Kidney (tissue), 13 donors: ENCODE measurements at regions not wholly inside any gene's neighbourhood (a gene's known extent, or its start where the extent isn't known, plus 50 kb on each side); places are given as distances from the start of the nearest gene placed in this dataset.
"Not testable (repeated sequence)": the region's sequence is repeated elsewhere in the genome, so short reads cannot be mapped to it uniquely, and the experiment has no call there.

Source experiments
- DNase-seq, 5 donors: peaks; one replicate each; pipeline ENCODE4 v3.0.0-alpha.2; 2013 to 2020
- FAIRE-seq: peaks from 2 replicates; lab custom pipeline; 2012; peaks lifted over from hg19 to GRCh38; lab: Jason Lieb, UNC
- H3K27ac ChIP-seq, 2 donors: one replicate each; pipeline ENCODE4 v1.7.0; 2013; ENCODE audit warnings: low read depth in 2 of 2, low read length in 2 of 2, inconsistent platforms in 1 of 2
- H3K27me3 ChIP-seq: one replicate; pipeline ENCODE4 v1.7.1; 2013; ENCODE audit warnings: low read length, inconsistent platforms; ENCODE audit not compliant: control insufficient read depth, insufficient read depth
- H3K36me3 ChIP-seq, 3 donors: one replicate each; pipeline versions ENCODE4 v1.7.0 to v1.7.1; 2013; ENCODE audit warnings: low read length in 3 of 3, control low read depth in 1 of 3, inconsistent platforms in 1 of 3; ENCODE audit not compliant: insufficient read depth in 3 of 3, control insufficient read depth in 2 of 3
- H3K4me1 ChIP-seq, 3 donors: one replicate each; pipeline versions ENCODE4 v1.7.0 to v1.7.1; 2013; ENCODE audit warnings: low read length in 3 of 3, inconsistent platforms in 1 of 3, low read depth in 1 of 3; ENCODE audit not compliant: control insufficient read depth in 2 of 3, insufficient read depth in 2 of 3
- H3K4me3 ChIP-seq, 3 donors: one replicate each; pipeline versions ENCODE4 v1.7.0 to v1.8.1; 2013; ENCODE audit warnings: low read length in 3 of 3, control low read depth in 1 of 3, inconsistent platforms in 1 of 3
- H3K9ac ChIP-seq, 3 donors: one replicate each; pipeline versions ENCODE4 v1.7.0 to v1.7.1; 2013; ENCODE audit warnings: low read length in 3 of 3, control low read depth in 1 of 3, inconsistent platforms in 1 of 3
- H3K9me3 ChIP-seq, 3 donors: one replicate each; pipeline versions ENCODE4 v1.7.0 to v1.7.1; 2013; ENCODE audit warnings: low read length in 3 of 3, control low read depth in 1 of 3, inconsistent platforms in 1 of 3; ENCODE audit not compliant: control insufficient read depth in 2 of 3, insufficient read depth in 1 of 3
- CTCF ChIP-seq: IDR thresholded peaks from 3 replicates; pipeline ENCODE4 v1.5.1; 2012; ENCODE audit warnings: mild to moderate bottlenecking, moderate library complexity, borderline replicate concordance; ENCODE audit not compliant: insufficient read depth; ENCODE audit errors: extremely low read depth
- intact Hi-C: fragments of 100-400 bp; cut with DNase I; formaldehyde crosslinking; loops from one replicate; pipeline ENCODE4 v1.11.1; 2022
- donor health status: control.
- donor health status: control.
- donor health status: control.
- donor health status: control.
- donor health status: control.
- donor health status: DM: yes; HTN: yes; CAD: no.
- donor health status: Normal renal cell carcinoma (clear cell type).

DNA sequence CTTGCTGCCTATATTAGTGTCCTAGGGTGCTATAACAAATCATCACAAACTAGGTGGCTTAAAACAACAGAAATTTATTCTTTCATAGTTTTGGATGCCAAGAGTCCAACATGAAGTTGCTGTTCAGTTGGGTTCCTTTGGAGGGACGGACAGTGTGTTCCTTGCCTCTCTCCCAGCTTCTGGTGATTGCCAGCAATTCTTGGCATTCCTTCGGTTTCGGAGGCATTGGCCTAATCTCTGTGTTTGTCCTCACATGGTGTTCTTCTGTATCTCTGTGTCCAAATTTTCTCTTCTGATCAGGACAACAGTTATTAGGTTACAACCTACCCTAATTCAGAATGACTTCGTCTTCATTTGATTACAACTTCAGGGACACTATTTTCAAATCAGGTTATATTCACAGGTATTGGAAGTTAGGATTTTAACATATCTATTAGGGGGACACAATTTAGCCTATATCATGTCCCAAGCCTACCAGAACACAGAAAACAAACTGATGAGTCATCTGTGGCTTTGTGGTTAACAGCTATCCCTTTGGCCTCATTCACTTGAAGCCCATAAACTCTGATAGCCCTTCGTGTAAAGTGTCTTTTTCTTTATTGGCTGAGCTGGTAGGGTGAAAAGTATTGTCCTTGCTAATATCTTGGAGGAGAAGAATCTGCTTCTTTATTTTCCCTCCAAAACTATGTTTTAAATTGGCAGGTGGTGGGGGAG is 83.2 kb upstream of the PAPPA2 start:
- Histone ChIP-seq H3K27me3 (no peaks in the 10 kb centered on the region), H3K36me3 (no peaks in the 10 kb centered on the region), H3K9me3 (no peaks in the 10 kb centered on the region), H3K4me3 (no peak overlapping the region), H3K27ac (no peak overlapping the region), H3K4me1 (peaks cover 0 to 5% (median 0%) of the 10 kb centered on the region in 3 donors), H3K9ac (no peak overlapping the region)
- intact Hi-C loops: no loop called here
- FAIRE-seq: no peak
- DNase-seq: no peak
- no peak for TF ChIP-seq CTCF

GRCh38 chr1:176374967-176375569 is 87.9 kb upstream of the PAPPA2 start:
- Histone ChIP-seq H3K4me3 (no peak overlapping the region), H3K27me3 (no peaks in the 10 kb centered on the region), H3K27ac (no peak overlapping the region), H3K9ac (no peak overlapping the region), H3K36me3 (no peaks in the 10 kb centered on the region), H3K4me1 (peaks cover 0 to 5% (median 0%) of the 10 kb centered on the region in 3 donors), H3K9me3 (no peaks in the 10 kb centered on the region)
- FAIRE-seq (peak; percentile 58), DNase-seq (peak; percentile 81 to 92 (median 89))
- TF ChIP-seq CTCF: peak; percentile 94
- intact Hi-C loops: no loop called here

GRCh38 chr1:176364236-176364905 is 98.6 kb upstream of the PAPPA2 start:
- no peak for DNase-seq
- FAIRE-seq: no peak
- Histone ChIP-seq H3K9me3 (no peaks in the 10 kb centered on the region), H3K4me3 (no peak overlapping the region), H3K36me3 (no peaks in the 10 kb centered on the region), H3K9ac (no peak overlapping the region), H3K4me1 (no peaks in the 10 kb centered on the region), H3K27me3 (no peaks in the 10 kb centered on the region), H3K27ac (no peak overlapping the region)
- TF ChIP-seq CTCF: no peak
- intact Hi-C loops: no loop called here

DNA sequence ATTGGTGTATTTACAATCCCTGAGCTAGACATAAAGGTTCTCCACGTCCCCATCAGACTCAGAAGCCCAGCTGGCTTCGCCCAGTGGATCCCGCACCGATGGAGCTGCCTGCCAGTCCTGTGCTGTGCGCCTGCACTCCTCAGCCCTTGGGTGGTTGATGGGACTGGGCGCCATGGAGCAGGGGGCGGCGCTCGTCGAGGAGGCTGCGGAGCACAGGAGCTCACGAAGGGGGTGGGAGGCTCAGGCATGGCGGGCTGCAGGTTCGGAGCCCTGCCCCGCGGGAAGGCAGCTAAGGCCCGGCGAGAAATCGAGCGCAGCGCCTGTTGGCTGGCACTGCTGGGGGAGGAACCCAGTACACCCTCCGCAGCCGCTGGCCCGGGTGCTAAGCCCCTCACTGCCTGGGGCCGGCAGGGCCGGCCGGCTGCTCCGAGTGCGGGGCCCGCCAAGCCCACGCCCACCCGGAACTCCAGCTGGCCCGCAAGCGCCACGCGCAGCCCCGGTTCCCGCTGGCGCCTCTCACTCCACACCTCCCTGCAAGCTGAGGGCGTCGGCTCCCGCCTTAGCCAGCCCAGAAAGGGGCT is 113.8 kb upstream of the PAPPA2 start:
- H3K9ac ChIP-seq, FAIRE-seq, H3K27ac ChIP-seq, H3K4me3 ChIP-seq, H3K4me1 ChIP-seq, intact Hi-C loops, DNase-seq, H3K36me3 ChIP-seq, H3K27me3 ChIP-seq: not testable (repeated sequence)
- H3K9me3 ChIP-seq: peaks cover 0 to 10% (median 3%) of the 10 kb centered on the region in 3 donors
